PFSK-1 (cell line): ENCODE measurements at regions not wholly inside any gene's neighbourhood (a gene's known extent, or its start where the extent isn't known, plus 50 kb on each side); places are given as distances from the start of the nearest gene placed in this dataset.

Experiments
- FOXP2 ChIP-seq: optimal IDR thresholded peaks from 2 replicates; pipeline ENCODE3; 2011; ENCODE audit warnings: borderline replicate concordance, control low read depth, inconsistent platforms; ENCODE audit not compliant: insufficient read depth; ENCODE audit errors: extremely low read length, extremely low read depth
- POLR2AphosphoS5 ChIP-seq: IDR thresholded peaks from 2 replicates; pipeline ENCODE4 v1.6.1; 2012; ENCODE audit warnings: low read depth, mild to moderate bottlenecking, control low read depth, low read length, moderate library complexity
- REST ChIP-seq, 2 experiments: IDR thresholded peaks; 2 replicates each; pipeline versions ENCODE4 v1.6.1 to v1.8.0; 2011 to 2012; ENCODE audit warnings: low read depth in 2 of 2, low read length in 2 of 2, control low read depth in 1 of 2, inconsistent platforms in 1 of 2, mild to moderate bottlenecking in 1 of 2, moderate library complexity in 1 of 2; ENCODE audit not compliant: insufficient read depth in 1 of 2
- SIN3A ChIP-seq: IDR thresholded peaks from 2 replicates; pipeline ENCODE4 v1.6.1; 2012; ENCODE audit warnings: mild to moderate bottlenecking, low read length, moderate library complexity, borderline replicate concordance; ENCODE audit not compliant: insufficient read depth
- TAF1 ChIP-seq: IDR thresholded peaks from 2 replicates; pipeline ENCODE4 v1.6.1; 2012; ENCODE audit warnings: low read length, control low read depth, borderline replicate concordance; ENCODE audit not compliant: insufficient read depth

- TF ChIP-seq REST (IDR thresholded peaks at IDR 0.05; ENCODE audit: insufficient read depth in 1 of 2, low read depth in 2 of 2, low read length in 2 of 2) (no peak), FOXP2 (no peak), POLR2AphosphoS5 (no peak), SIN3A (no peak), TAF1 (no peak)
Observed at GRCh38 chr3:132927896-132928295, 110.3 kb upstream of the TMEM108 start.

- TF ChIP-seq REST (IDR thresholded peaks at IDR 0.05; ENCODE audit: insufficient read depth in 1 of 2, low read depth in 2 of 2, low read length in 2 of 2), result no peak
- no peak for TF ChIP-seq TAF1
- TF ChIP-seq POLR2AphosphoS5, result no peak
- no peak for TF ChIP-seq FOXP2
Observed at GRCh38 chr3:132926098-132926497, 112.1 kb upstream of the TMEM108 start.

- TF ChIP-seq TAF1, result no peak
- TF ChIP-seq SIN3A, result no peak
- no peak for TF ChIP-seq FOXP2
- TF ChIP-seq REST (IDR thresholded peaks at IDR 0.05; ENCODE audit: insufficient read depth in 1 of 2, low read depth in 2 of 2, low read length in 2 of 2), result no peak
Observed at GRCh38 chr3:132925256-132925930, 112.8 kb upstream of the TMEM108 start.

GRCh38 chr3:132916096-132916495 is 122.1 kb upstream of the TMEM108 start:
- no peak for TF ChIP-seq FOXP2
- TF ChIP-seq SIN3A, result no peak
- TF ChIP-seq TAF1, result no peak
- TF ChIP-seq POLR2AphosphoS5, result no peak
- no peak for TF ChIP-seq REST (IDR thresholded peaks at IDR 0.05; ENCODE audit: insufficient read depth in 1 of 2, low read depth in 2 of 2, low read length in 2 of 2)

- TF ChIP-seq REST (IDR thresholded peaks at IDR 0.05; ENCODE audit: insufficient read depth in 1 of 2, low read depth in 2 of 2, low read length in 2 of 2) (no peak), FOXP2 (no peak), SIN3A (no peak), POLR2AphosphoS5 (no peak), TAF1 (no peak)
Observed at GRCh38 chr3:132912416-132912753, 125.8 kb upstream of the TMEM108 start.
